ENCODE measurements at regions not wholly inside any gene's neighbourhood (a gene's known extent, or its start where the extent isn't known, plus 50 kb on each side); places are given as distances from the start of the nearest gene placed in this dataset.

DNA sequence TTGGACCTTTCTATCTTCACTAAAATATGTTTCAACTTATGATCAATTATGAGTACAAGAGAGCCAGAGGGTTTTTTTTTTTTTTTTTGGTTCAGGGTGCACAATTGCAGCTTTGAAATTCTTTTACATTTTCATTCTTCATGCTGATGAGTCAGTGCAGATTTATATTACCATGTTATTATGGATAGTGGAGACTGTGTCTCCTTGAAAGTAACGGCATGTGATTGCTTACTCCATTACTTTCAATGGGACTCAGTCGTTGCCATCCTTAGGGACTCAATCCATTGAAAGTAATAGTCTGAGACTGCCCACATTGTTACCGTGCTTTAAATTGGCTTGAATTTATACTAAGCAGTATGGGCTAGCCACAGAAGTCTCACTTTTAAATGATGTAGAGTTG is 286.5 kb upstream of the FANCL start:
- TF ChIP-seq, protein P1, sequence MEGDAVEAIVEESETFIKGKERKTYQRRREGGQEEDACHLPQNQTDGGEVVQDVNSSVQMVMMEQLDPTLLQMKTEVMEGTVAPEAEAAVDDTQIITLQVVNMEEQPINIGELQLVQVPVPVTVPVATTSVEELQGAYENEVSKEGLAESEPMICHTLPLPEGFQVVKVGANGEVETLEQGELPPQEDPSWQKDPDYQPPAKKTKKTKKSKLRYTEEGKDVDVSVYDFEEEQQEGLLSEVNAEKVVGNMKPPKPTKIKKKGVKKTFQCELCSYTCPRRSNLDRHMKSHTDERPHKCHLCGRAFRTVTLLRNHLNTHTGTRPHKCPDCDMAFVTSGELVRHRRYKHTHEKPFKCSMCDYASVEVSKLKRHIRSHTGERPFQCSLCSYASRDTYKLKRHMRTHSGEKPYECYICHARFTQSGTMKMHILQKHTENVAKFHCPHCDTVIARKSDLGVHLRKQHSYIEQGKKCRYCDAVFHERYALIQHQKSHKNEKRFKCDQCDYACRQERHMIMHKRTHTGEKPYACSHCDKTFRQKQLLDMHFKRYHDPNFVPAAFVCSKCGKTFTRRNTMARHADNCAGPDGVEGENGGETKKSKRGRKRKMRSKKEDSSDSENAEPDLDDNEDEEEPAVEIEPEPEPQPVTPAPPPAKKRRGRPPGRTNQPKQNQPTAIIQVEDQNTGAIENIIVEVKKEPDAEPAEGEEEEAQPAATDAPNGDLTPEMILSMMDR (IDR thresholded peaks at IDR 0.05), result no peak
- no peak for TF ChIP-seq POLR2AphosphoS5 (IDR thresholded peaks at IDR 0.05)
